DMS53 (cell line): ENCODE measurements at regions not wholly inside any gene's neighbourhood (a gene's known extent, or its start where the extent isn't known, plus 50 kb on each side); places are given as distances from the start of the nearest gene placed in this dataset.
"Not testable (repeated sequence)": the region's sequence is repeated elsewhere in the genome, so short reads cannot be mapped to it uniquely, and the experiment has no call there.

Experiments used
- DNase-seq: peaks from one replicate; lab custom pipeline; 2025; lab: John Stamatoyannopoulos, UW

- DNase-seq = no peak
These were observed 194.6 kb downstream of the DLL1 start for GRCh38 chr6:170096191-170096802.

GRCh38 chr6:170095273-170095981 lies 195.5 kb downstream of the DLL1 start:
- DNase-seq = no peak

GRCh38 chr6:170094686-170095272 lies 196.1 kb downstream of the DLL1 start:
- no peak for DNase-seq

- DNase-seq = no peak
These were observed 197.0 kb downstream of the DLL1 start for GRCh38 chr6:170093658-170094596.

DNA sequence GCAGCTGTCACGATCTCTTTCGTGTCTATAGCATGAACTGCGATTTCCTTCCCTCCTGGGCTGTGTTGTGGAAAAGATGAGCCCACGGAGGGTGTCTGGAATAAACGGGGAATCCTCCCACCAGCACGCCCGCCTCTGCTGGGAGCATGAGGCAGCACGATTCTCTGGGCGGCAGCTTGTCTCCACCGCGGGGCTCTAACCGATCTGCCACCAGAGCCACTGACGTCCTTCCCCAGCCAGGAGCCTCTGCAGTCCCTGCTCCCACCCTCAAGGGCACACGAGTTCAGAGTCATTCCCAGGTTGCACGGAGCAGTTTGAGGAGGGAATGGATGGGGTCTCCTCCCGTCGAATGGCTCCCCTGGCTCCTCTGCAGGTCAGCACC lies 197.6 kb downstream of the DLL1 start:
- no peak for DNase-seq

DNA sequence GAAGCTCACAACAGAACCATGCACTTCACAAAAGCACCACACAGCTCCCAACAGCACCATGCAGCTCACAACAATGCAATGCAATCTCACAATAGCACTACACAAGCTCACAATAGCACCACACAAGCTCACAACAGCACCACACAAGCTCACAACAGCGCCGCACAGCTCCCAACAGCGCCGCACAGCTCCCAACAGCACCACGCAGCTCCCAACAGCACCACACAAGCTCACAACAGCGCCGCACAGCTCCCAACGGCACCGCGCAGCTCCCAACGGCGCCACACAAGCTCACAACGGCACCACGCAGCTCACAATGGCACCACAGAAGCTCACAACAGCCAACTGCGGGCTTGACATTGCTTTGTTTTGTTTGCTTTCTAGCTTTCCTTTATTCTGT lies 198.1 kb downstream of the DLL1 start:
- DNase-seq = no peak

- DNase-seq = no peak
These were observed 199.0 kb downstream of the DLL1 start for GRCh38 chr6:170091639-170092579.

GRCh38 chr6:170091000-170091638 lies 199.8 kb downstream of the DLL1 start:
- DNase-seq = no peak

DNA sequence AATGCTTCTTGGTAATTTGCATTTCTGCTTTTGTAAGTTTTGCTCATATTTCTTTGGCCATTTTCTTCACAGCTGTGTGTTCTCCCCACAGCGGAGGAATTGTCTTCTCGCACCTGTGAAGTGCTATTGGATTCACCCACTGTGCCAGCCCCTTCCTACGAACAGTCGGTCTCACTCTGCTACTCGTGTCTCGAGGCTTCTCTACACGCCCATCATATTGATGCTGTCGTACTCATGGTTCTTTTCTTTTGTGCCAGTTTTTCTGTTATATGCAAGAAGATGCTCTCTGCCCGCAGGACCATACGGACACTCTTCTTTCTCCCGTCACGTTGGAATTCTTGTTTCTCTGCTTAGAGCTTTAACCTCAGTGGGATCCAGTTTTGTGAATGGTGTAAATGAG lies 200.3 kb downstream of the DLL1 start:
- no peak for DNase-seq

DNA sequence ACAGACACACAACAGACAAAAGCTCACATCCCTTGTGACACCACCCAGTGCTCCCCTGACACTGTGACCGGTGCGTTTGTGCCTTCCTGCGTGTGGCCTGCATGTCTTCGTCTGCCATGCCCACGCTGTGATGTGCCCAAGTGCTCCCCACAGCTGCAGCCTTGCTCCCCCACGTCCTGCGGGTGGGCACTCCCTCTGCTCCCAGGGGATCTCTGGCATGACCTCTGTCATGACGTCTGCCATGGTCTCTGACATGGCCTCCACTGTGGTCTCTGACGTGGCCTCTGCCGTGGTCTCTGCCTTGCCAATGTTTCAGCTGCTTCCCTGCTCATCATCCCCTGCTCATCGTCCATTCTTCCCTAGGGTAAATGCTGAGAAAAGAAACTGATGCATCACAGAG lies 200.9 kb downstream of the DLL1 start:
- DNase-seq = no peak

GRCh38 chr6:170088582-170088955 lies 202.3 kb downstream of the DLL1 start:
- DNase-seq = no peak

- no peak for DNase-seq
These were observed 202.8 kb downstream of the DLL1 start for GRCh38 chr6:170087941-170088581.

DNA sequence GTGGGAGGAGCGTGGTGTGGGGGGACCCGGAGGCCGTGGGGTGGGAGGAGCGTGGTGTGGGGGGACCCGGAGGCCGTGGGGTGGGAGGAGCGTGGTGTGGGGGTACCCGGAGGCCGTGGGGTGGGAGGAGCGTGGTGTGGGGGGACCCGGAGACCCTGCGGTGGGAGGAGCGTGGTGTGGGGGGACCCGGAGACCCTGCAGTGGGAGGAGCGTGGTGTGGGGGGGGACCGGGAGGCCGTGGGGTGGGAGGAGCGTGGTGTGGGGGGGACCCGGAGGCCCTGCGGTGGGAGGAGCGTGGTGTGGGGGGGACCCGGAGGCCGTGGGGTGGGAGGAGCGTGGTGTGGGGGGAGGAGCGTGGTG lies 203.5 kb downstream of the DLL1 start:
- DNase-seq = not testable (repeated sequence)

DNA sequence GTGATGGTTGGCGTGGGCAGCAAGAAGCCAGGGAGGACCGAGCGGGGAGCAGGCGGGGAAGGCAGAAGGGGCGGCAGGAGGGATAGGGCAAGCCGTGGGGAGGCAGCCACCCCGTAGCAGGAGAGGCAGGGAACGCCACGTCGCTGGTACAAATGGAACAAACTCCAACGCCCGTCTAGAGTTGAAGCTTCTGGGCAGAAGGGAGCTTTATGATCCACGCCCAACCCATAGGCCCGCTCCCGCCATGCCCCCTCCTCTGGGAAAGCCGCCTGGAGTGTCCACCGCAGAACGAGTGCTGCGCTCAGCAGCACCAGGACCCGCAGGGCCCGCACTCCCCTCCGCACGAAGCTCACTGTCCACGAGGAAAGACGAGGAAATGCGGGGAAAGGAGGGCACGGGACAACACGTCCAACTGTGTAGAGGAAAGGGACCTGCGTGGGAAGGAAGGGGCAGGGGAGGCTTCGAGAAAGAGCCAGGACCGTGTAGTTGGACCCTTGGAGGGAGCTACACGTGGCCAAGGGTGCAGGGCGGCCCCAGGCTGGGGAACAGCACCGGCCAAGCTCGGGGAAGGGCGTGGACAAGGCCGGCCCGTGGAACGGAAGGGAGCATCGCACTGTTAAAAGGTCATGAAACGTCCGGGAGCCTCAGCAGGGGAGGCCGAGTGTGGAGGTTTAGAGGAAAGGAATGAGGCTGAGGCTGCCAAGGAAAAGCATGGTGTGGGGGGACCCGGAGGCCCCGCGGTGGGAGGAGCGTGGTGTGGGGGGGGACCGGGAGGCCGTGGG lies 204.0 kb downstream of the DLL1 start:
- no peak for DNase-seq

DNA sequence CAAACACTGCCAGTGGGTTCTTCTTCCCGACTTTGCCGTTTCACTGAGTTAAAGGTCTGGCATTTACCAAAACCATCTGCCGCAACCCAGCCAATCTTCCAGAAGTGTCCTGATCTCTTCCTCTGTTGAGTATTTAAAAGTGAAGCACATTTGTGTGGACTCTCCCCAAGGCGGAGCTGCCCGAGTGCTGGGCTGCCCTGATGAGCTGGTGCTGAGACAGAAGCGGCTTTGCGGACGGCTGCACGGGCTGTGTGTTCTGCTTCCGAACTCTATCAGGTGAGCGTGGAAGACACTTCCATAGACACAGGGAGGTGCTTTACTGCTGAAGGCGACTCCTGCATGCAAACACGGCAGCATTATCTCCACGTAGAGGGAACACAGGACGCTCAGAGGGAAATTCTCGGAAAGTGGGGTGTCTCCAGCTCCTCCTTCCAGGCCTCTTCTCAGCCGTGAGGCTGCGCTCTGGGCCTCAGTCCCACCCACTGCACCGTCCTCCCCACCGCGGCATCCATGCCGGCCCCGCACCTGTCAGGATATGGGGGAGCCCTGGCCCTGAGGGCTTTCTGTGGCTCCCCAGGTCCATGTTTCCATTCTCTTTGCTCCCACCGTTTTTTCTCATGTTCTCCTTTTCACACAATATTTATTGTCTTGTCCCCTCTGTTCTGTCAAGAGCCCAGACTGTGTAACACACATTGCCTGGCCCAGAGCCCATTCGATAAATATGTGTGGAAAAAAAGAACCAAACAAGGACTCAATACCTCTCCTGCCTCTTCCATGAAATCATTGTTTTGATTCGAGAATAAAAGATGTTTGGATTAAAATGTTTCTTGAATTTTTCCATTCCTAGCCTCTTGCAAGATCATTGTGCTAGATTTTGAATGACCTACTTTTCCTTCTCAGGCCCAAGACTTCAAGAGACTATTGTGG lies 205.1 kb downstream of the DLL1 start:
- no peak for DNase-seq

- no peak for DNase-seq
These were observed 206.6 kb downstream of the DLL1 start for GRCh38 chr6:170084166-170084730.

DNA sequence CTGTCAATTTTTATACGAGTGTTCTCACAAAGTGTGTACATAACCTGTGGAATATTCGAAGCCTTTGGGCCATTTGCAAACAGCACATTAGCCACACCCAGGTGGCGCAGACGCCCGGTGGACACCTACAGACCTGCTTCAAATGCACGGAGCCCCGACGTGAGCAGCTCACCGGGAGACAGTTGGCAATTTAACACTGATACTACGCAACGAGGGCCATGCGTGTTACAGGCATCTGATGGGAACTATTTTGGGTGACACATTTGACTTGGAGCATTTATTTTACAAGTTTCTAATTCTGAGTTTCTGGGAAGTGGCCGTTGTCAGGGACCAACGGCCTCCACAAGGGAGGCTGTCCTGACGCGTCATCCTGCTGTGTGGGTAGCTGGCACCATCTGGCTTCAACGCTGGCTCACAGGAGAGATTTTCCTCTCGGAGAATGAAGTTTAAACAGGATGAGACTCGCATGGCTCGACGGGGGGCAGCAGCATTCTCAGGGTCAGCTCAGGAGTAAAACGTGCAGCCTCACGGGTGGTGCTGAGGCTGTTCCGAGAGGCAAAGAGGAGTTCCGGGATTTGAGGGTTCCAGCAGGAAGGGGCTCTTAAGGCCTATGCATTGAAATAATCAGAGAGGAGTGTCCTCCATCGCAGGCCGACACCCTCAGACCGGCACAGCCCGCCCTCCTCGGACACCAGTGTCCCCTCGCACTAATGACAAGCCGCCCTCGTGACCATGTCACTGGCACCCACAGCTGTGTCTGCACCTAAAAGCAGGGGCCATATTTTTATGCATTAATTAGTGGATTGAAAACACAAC lies 207.4 kb downstream of the DLL1 start:
- DNase-seq = no peak
